HG02981 (cell line): ENCODE measurements at regions not wholly inside any gene's neighbourhood (a gene's known extent, or its start where the extent isn't known, plus 50 kb on each side); places are given as distances from the start of the nearest gene placed in this dataset.
A peak's percentile ranks its signal among the peaks of the same experiment; 100 is the strongest.

Experiments used
- ATAC-seq: cut with Tn5 transposase; IDR thresholded peaks from one replicate; pipeline ENCODE4 v1.9.1; 2021; ENCODE audit warnings: mild to moderate bottlenecking, moderate library complexity; ENCODE audit not compliant: unreplicated experiment

DNA sequence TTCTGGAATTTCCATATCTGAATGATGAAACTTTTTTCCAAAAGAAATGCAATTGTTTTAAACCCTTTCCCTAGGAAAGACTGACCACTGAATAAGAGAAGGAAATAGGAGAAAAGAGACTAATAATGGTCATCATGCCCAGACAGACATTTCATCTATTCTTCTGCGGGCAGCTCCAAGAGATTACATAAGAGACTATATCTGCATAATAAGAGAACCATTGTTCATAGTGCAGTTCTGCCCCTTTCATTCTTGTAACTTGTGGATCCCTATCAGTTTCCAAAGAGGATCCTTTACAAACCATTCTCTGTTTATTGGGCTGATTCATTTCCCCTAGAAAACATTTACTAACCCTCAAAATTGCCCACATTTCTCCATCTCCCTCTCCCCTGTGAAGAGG lies 197.8 kb downstream of the FSCB start:
- ATAC-seq = no peak

DNA sequence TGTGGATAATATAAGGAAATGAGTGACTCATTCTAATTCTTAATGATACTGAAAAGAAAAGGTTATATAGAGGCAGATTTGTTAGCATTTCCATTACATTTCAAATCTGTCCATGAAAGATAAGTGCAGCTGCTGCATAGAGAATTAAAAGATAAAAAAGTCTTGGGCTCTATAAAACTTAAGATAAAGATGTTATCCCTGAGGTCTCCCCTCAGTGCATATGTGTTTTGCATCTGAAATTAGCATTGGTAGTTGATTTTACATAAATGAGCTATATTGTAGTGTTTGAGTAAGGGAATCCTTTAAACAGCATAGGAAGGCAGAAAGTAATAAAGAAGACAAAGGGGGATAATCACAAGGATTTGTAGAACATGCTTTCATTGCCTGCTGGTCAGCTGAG lies 206.2 kb downstream of the FSCB start:
- ATAC-seq = no peak

DNA sequence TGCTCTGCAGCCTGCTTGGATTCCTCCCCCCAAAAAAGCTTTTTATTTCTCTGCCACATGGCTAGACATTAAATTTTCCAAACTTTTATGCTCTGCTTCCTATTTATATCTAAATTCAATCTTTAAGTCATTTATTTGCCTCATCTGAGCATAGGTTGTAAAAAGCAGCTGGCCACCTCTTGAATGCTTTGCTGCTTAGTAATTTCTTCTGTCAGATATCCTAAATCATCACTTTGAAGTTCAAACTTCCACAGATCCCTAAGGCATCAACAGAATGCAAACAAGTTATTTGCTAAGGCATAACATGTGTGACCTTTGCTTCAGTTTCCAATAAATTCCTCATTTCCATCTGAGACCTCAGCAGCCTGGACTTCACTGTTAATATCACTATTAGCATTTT lies 209.6 kb downstream of the FSCB start:
- ATAC-seq = no peak

DNA sequence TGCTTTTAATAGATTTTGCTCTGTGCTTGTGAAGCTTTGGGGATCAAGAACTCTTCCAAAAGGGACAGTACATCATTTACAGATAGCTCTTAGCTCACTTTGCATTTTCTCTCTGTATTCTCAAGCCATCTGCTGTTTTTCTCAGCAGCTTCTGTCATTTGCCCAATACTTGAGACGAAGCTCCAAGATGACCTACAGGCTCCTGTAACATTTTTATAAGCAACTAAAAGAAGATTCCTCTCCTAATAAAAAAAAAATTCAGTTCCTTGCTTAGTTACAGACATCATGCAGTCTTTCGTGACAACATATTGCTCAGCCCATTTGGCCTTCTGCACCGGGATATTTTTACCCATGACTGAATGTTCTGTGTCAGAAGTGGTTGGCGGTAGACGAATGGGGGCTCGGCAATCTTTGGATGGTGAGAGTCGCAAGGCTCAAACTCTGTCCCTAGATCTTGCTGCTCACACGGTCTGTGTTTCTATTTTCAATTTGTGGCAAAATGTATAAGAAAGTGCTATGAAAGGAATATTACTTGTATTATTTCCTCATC lies 215.6 kb downstream of the FSCB start:
- no peak for ATAC-seq

DNA sequence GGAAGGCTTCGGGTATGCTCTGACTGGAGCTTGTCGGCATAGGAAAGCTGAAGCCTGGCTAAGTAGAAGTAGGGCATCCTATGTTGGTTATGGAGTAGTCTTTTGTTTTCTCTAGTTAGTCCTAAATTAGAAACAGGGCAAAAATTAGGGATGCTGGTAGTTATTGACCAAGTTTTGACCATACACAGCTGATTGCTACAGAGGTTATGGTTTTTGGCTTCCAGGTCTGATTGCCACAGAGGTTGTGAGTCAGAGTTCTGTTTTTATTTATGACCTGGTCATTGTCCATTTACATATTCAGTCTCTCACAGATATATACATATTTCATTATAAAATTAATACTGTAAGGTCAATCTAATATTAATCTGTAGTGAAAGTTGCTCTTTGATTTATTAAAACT lies 219.2 kb downstream of the FSCB start:
- no peak for ATAC-seq

DNA sequence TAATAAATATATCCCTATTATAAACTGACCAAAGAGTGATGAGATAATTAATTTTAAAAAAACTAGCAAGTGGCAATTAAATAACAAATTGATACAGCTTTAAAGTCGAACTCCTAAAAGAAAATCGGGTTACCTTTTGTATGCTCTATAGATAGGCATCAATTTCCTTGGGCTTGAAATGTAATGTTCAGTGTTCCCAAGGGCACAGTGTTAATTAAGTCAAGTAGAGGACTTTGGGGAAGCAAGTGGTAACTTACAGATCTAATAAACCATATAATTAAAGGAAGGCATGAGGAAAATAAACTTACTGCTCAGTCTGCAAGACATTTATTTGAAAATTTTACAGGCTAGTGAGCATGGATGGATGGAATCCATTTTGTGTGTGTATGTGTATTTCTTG lies 220.9 kb downstream of the FSCB start:
- no peak for ATAC-seq

DNA sequence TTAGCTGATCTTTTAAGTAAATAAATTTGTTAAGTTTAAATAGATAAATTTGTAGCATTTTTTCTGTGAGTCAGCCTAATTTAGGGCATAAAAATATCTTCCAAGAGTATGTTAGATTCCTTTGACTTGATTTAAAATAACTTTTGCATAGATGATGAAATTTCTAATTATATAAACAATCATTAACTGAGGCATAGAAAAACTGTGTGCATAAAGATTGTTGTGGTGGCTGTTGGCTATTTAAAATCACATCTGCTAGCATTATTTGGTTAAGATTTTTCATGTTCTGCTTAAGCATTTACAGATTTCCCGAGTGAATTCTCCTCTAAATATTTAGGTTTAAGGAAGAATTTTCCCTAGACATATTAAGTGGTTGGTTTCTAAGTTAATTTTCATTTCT lies 223.2 kb downstream of the FSCB start:
- no peak for ATAC-seq

DNA sequence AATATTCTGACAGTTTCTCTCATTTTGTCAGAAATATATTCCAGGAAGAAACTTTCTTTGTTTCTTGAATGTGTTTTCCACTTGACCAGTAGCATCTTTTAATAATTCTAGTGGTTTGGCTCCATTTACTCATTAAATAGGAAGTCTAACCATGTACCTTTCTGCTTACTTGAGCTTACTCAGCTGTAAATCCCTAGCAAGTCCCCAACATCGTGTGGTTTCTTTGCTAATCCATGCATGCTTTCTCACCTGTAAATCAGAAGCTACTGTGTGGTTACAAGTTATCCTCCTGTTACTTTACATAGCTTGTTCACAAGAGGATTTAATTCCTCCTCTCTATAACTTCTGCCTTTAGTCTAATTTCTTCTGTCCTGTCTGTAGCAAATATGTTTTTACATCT lies 227.7 kb downstream of the FSCB start:
- peak; percentile 81 for ATAC-seq

DNA sequence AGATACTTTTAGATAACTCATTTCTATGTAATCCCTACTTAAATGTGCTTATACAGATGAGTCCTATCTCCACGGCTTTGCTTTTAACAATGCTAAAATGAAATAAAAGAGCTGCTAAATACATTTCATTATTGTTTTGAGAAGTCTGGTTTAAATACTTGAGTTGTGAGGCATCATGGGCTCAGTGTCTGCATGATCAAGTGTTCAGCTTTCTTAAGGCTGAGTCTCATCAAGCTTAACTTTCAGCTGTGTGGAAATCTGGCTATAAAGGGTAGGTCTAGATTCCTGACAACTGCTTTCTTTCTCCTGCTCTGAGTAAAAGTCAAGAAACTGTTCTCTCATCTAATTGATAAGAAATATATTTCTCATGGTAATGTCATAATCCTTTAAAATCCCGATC lies 235.4 kb downstream of the FSCB start:
- no peak for ATAC-seq

DNA sequence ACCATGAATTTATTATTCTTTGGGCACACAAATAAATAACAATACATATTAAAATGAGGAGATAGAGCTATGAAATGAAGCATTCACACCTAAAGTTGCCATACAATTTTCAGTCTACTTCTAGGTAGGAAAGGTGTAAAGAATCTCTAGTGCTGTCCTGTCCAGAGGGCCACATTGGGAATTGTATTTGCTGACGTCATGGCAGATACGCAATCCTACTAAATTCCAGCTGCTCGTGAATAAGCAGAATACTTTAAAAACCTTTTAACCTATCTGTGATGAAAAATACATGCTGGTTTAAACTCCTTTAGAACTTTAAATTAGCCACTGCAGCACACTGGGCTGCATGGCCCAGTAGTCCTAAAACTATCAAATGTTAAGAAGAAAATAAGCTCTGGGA lies 236.1 kb downstream of the FSCB start:
- ATAC-seq = no peak

DNA sequence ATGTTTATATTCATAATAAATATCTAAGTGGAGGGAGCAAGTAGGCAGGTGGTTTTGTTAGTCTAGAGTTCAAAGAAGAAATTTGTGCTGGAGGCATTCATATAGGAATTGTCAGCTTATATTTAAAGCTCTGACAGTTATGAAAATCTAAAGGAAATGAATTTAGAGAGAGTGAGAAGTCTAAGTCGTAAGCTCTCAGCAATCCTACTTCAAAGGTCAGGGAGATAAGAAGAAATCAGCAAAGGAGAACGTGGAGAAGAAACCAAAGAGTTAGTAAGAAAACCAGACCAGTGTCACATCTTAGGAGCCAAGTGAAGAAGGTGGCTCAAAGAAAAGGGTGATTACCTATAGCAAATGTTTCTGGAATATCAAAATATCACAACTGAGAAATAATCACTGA lies 241.8 kb downstream of the FSCB start:
- no peak for ATAC-seq

DNA sequence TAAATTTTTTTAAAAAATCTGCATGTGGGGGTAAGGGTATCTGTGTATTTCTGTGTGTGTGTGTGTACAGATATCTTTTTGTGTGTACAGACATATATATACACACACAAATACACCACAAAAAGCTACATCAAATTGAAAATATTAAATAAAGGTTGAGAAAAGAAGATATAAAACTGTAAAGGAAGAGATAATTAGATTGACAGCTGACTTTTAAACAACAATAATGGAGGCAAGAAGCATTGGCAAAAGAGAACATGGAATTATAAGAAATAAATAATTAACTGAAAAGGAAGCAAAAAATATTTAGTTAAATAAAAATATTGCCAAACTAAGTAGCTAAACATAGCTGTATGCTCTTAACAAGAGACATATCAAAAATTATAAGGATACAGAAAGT lies 291.4 kb downstream of the FSCB start:
- no peak for ATAC-seq

DNA sequence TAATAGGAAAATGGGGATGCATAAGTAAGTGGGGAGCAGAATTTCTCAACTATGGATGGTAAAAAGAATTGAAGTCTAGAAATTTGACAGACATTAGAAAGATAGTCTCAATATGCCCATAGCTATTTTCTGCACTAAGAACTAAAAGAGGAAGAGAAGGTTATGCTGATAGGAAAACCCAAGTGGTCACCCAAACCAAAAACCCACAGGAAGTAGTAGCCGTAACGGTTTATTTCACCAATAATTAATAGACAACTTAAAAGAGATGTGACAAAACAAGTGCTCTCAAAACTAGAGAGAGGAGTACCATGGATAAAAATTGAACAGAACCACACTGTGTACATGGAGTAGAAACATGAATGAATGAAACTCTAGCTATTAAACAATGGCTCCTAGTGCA lies 295.4 kb downstream of the FSCB start:
- ATAC-seq = peak; percentile 63

DNA sequence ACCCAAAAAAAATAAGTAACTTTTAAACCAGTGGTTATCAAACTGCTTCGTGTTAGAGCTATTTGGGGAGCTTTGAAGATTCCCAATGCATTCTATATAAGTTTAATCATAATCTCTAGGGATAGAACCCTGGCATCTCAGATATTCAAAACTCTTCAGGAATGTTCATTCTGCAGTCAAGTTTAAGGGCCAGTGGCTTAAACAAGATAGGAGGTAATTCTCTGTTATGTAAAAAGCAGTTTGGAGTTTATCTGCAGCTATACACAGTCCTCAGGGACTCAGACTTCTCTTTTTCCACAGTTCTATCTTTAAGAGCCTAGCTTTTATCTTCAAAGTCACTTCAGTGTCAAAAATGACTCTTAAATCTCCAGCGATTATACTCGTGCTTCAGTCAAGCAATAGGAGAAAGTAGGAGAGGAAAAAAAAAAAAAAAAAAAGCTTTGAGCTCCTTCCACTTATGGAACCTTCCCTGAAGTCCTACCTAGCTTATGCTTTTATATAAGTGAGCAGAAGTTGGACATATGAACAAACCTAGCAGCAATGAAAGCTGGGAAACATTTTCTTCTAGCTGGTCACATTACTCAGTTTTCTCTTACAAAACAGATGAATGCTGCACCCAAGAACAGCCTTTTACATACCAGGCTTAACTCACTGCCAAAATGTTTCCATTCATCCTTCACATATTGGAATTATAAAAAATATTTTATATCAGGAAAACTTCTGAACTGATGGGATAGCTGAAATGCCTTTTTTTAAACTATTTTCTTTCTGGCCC lies 302.8 kb downstream of the FSCB start:
- no peak for ATAC-seq

DNA sequence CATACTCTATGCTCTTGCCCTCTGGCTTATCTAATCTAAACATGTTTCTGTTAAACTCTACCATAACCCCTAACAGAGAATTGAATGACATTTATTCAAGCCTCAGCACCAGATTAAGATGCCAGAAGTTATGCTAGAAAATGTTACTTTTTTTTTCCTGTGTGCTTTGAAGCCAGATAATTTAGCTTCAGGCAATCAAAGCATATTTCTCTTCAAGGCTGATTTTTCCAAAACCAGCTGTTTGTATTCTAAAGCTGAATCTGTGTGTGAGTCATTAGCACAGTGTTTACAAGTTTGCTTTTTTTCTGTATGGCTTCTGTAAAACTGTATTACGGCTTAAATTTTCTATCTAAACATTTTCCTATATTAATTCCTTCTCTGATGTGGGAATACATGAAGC lies 326.1 kb downstream of the FSCB start:
- no peak for ATAC-seq

DNA sequence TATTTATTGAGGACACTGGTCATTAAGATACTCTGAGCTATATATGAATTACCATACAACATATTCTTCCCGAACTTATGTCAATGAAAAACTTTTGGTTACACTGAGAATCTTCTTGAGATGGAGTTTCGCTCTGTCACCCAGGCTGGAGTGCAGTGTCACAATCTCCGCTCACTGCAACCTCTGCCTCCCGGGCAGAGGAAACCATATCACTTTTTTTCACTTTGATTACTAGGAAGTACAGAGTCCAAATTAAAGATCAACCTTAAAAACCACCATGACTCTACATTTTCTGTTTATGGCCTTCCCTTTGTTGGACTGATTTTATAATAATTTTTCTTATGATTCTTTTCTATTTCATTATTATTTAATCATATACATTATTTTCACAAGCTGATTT lies 336.5 kb downstream of the FSCB start:
- no peak for ATAC-seq

DNA sequence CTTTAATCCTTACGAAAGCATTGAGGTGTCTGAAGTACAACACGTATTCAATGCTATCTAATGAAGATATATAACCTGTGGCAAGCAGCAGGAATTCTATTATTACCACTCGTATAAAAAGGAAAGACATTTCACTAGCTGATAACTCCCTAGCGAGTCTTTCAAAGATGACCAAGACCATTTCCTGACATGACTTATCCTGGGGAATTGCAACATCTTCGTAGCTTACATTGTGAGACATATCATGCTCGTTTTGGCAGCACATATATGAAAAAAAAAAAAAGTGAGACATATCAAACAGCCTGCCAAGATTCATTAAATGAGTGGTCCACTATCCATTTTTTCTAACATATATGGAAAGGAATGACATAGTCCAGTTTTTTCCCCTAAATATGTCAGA lies 337.0 kb downstream of the FSCB start:
- no peak for ATAC-seq

DNA sequence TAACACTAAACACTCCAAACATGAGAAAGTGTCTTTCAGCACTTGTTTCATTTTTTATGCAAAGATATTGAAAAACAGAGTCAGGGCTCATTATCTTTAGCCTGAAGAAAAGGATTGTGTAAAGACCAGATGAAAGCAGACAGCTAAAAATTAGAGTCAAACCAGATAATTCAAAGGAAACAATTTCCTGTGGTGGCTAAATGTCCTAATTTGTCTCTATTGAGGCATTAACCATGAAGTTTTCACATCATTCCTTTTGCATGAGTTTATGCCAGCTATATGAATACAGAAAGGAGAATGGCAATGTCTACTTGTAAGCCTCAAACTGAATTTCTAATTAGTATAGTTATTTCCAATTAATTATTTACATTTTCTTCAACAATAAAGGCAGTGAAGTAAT lies 338.5 kb downstream of the FSCB start:
- no peak for ATAC-seq

DNA sequence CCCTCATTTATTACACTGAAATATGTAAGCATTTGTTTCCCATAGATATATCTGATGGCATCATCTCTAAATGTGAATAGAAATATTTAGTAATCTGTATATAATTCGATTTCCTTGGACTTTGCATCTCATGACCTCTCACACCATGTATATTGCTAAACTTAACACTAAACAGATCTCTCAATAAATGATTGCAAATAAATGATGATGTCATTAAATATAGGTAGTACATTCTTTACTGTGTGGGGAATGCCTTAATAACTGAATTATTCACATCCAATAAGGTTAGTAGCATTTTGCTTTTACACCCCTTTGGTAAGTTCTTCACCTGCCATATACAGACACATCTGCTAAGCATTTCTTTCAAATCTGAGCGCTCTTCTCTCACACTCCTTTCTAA lies 340.5 kb downstream of the FSCB start:
- no peak for ATAC-seq

DNA sequence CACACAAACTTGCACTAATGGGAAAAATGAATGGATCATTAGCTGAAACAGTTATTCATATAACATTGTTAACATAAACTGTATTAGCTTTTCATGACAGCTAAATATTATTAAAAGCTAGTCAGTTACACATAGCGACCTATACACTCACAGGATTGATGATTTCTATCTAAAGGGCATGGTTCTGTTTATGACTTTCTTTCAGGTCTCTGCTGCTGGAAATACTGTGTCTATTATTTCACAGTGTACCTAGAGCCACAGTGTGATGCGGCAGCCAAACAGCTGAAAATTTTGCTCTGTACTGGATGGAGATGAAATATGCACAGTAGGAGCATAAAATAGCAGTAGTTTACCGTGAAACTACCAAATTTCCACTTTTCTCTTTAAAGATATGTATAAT lies 341.1 kb downstream of the FSCB start:
- ATAC-seq = no peak

DNA sequence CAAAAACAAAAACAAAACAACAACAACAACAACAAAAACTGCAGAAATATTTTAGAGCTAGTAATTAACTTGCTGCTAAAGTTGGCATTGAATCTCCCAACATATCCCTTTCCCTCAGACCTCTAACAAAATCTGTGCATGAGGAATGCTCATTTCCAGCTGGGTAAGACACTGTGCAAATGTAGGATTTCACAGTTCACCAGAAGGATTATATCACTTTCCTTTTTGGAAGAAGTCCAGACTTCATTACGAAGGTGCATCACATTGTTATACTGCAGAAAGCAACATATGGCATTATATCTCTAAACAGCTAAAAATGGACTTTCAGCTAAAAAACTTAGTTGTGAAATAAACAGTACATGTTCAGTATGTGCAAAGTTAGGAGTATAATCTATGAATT lies 341.8 kb downstream of the FSCB start:
- no peak for ATAC-seq

DNA sequence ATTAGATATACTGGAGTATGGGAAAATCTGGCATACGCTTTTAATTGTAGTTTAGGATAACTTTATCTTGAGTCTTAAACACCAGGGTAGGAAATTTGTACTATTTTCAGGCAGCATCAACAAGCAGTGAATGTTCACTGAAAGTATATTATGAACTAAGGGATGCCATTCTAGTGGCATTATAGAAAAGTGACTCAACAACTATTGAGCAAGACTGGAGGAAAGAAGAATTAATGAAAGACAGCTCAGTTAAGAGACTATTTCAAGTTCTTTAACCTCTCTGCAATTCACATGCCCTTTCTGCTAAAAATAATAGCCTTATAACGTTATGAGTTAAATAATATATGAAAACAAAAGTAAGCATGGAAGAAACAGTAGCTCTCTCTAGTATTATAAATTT lies 343.1 kb downstream of the FSCB start:
- ATAC-seq = no peak

DNA sequence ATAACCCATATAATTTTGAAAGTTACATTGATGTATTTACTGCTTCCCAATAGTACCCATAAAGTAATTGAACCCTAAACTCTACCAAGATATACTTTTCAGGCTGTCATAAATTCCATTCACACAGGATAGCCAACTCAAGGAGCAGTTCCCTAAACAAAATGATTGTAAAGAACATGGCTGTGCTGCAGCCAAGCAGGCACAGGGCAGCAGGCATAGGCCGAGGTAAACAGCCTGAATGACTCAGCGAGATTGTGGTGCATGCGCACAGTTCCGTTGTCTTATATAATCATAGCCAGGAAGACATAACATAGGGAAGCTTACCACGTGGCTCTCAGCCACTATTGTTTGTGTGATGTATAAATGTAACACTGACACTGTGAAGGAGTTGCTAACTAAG lies 344.9 kb downstream of the FSCB start:
- ATAC-seq = no peak
